ENCODE measurements at regions not wholly inside any gene's neighbourhood (a gene's known extent, or its start where the extent isn't known, plus 50 kb on each side); places are given as distances from the start of the nearest gene placed in this dataset.

- ATAC-seq, result no peak
- no peak overlapping the region for H3K4me3 ChIP-seq (ENCODE audit: low read depth in 2 of 2, low read length in 2 of 2)
- H3K36me3 ChIP-seq (ENCODE audit: control insufficient read depth, insufficient read depth, low read length), result no peaks in the 10 kb centered on the region
- TF ChIP-seq SIN3A (IDR thresholded peaks at IDR 0.05; ENCODE audit: borderline replicate concordance, insufficient read depth, low read depth, low read length) (no peak), POLR2AphosphoS5 (IDR thresholded peaks at IDR 0.05; ENCODE audit: low read depth, low read length) (no peak), TCF7L2 (IDR thresholded peaks at IDR 0.05; ENCODE audit: low read depth, low read length) (no peak), REST (IDR thresholded peaks at IDR 0.05; ENCODE audit: insufficient read depth in 1 of 2, low read depth in 2 of 2, low read length in 1 of 2) (no peak), CTCF (IDR thresholded peaks at IDR 0.05) (no peak)
- no peak overlapping the region for H3K27ac ChIP-seq (ENCODE audit: low read length)
- in situ Hi-C loops (cut with HindIII; ENCODE audit: low pct_unique_long_range_greater_than_20kb, low sequenced_read_pairs) (no loop called here), intact Hi-C loops (cut with micrococcal nuclease; ENCODE audit: unreplicated experiment) (loop anchor here (10.0 kb wide), 1 partner anchor 60 kb away; no protein-coding TSS in a partner anchor)
- no peaks in the 10 kb centered on the region for H3K9me3 ChIP-seq (ENCODE audit: control insufficient read depth, insufficient read depth, low read depth, low read length)
- ChIA-PET CTCF (no interaction called here), POLR2A (no interaction called here)
- H3K4me1 ChIP-seq (ENCODE audit: control insufficient read depth, insufficient read depth, low read length), result no peaks in the 10 kb centered on the region
- H3K27me3 ChIP-seq (ENCODE audit: control insufficient read depth, insufficient read depth, low read length), result no peaks in the 10 kb centered on the region
- no TSS peak for BruUV-seq (replicated peaks)
- DNase-seq (ENCODE audit: low read depth, low spot score), result no peak
Measured at GRCh38 chr11:37124384-37124783, 526.3 kb upstream of the RAG2 start.

GRCh38 chr11:37115963-37116362, 517.9 kb upstream of the RAG2 start:
- Histone ChIP-seq H3K27me3 (ENCODE audit: control insufficient read depth, insufficient read depth, low read length) (no peaks in the 10 kb centered on the region), H3K4me1 (ENCODE audit: control insufficient read depth, insufficient read depth, low read length) (no peaks in the 10 kb centered on the region), H3K4me3 (ENCODE audit: low read depth in 2 of 2, low read length in 2 of 2) (no peak overlapping the region), H3K36me3 (ENCODE audit: control insufficient read depth, insufficient read depth, low read length) (no peaks in the 10 kb centered on the region), H3K27ac (ENCODE audit: low read length) (no peak overlapping the region), H3K9me3 (ENCODE audit: control insufficient read depth, insufficient read depth, low read depth, low read length) (no peaks in the 10 kb centered on the region)
- in situ Hi-C loops (cut with HindIII; ENCODE audit: low pct_unique_long_range_greater_than_20kb, low sequenced_read_pairs), result no loop called here
- TF ChIP-seq TCF7L2 (IDR thresholded peaks at IDR 0.05; ENCODE audit: low read depth, low read length) (no peak), SIN3A (IDR thresholded peaks at IDR 0.05; ENCODE audit: borderline replicate concordance, insufficient read depth, low read depth, low read length) (no peak), CTCF (IDR thresholded peaks at IDR 0.05) (no peak), POLR2AphosphoS5 (IDR thresholded peaks at IDR 0.05; ENCODE audit: low read depth, low read length) (no peak), REST (IDR thresholded peaks at IDR 0.05; ENCODE audit: insufficient read depth in 1 of 2, low read depth in 2 of 2, low read length in 1 of 2) (no peak)
- ChIA-PET CTCF (no interaction called here), POLR2A (no interaction called here)
- no peak for ATAC-seq
- intact Hi-C loops (cut with micrococcal nuclease; ENCODE audit: unreplicated experiment), result no loop called here
- BruUV-seq (replicated peaks), result no TSS peak
- DNase-seq (ENCODE audit: low read depth, low spot score), result no peak

All from Panc1 (cell line).